ENCODE measurements at regions not wholly inside any gene's neighbourhood (a gene's known extent, or its start where the extent isn't known, plus 50 kb on each side); places are given as distances from the start of the nearest gene placed in this dataset.
"Not testable (repeated sequence)": the region's sequence is repeated elsewhere in the genome, so short reads cannot be mapped to it uniquely, and the experiment has no call there.

DNA sequence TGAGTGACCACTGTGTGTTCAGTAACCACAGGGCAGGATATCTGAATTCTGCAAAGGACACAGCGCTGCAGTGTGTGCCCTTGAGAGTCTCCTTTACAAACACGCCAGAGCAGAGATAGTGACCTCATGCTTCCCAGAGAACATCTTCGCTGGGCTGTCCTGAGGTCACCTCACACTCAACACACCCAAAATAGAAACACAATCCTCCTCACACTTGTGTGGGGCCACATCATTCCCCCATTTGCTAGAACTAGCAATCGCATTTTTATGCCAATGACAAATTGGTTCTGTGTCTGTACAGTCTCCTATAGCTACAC lies 140.1 kb upstream of the NRIP1 start:
- DNase-seq: no peak

DNA sequence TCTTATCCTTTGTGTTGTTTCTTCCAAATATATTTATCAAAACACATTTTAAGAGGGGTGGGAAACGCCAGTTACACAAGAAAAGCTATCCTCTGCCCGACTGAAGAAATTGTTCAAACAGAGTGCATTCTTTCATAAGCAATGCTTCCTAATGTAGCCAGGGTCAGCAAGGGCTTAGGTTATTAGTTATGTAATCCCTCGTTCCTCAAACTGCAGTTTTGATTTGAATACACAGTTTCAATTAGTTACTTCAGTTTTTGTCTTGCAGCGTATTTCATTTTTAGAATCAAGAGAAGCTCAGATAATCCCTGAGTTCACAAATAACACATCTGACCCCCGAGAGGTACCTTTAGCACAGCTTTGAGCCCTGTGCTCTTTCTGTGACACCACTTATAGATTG lies 141.7 kb upstream of the NRIP1 start:
- no peak for DNase-seq

GRCh38 chr21:15207231-15207630 lies 142.4 kb upstream of the NRIP1 start:
- no peak for DNase-seq

DNA sequence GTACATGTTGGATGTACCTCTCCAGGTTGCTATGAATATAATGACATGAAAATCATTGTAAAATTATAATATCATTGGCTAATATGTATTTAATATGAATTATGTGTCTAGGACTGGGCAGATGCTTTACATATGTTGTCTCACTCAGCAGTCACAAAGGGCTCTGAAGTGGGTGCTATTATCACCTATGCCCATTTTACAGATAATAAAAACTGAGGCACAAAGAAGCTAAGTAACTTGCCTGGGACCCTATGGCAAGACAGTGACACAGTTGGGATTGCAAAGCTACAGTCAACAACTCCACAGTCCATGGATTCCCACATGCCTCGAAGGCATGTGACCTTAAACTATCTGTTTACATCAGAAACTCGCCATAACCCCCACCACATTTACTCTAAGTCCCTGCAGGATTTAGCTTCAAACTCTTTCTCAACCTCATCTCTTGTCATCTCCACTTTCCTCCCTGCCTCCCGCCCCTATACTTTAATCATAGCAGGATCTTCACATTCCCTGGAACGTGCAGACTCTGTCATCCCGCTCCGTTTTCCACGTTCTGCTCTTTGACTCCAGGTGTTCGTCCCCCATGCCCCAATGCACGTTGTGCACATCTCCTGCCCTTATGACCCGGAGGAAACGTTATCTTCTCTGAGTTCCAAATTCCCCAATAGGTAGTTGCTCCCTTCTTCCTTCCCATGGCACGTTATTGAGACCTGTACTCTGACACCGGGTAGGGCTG lies 143.0 kb upstream of the NRIP1 start:
- DNase-seq: no peak

- no peak for DNase-seq
Measured at GRCh38 chr21:15208786-15209185, 144.0 kb upstream of the NRIP1 start.

DNA sequence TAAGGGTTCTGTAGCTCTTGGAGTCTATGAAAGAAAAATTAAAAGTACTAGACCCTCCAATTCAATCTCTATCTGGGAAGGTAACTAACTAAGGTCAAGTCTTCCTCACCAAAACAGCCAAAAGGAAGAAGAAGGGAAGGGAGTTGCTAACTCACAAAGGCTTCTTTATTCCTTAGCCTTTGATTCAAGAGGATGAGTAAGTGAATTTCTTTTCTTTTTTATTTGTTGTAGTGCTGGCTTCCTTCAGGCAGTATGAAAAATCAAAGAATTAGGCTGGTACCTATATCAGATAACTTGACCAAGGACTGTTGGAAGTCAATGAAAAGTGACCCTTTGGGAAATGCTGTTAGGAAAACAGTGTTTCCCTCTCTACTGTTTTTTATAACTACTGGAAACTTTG lies 144.4 kb upstream of the NRIP1 start:
- no peak for DNase-seq

GRCh38 chr21:15210235-15210678 lies 145.5 kb upstream of the NRIP1 start:
- DNase-seq: no peak

DNA sequence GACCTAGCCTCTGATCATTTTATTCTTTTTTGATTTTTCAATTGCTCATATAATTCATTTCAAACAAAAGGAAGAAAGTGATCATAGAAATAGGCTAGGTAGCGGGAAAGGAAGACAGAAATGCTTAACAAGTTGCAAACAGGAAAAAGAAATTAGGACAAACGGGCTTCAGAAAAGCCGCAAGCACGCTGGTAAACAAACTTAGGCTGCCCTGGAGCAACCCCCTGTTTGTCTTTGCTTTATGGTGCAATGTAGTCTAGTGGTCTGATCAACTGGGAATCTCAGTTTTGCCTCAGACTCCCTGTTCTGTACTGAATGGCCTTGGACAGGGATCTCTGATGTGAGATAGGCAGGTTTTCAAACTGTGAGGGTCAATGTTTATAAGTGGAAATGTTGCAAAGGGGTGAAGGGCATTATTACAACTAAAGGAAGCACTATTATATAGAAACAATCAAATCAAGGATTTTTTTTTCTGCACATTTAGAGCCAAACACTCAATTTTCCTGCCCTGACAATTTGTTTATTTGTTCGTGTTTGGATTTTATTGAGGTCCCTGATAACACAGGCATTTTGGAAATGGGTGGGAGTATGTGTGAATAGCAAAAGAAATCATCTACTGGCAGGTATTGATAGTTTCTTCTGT lies 146.8 kb upstream of the NRIP1 start:
- no peak for DNase-seq

GRCh38 chr21:15212206-15212605 lies 147.4 kb upstream of the NRIP1 start:
- DNase-seq: no peak

DNA sequence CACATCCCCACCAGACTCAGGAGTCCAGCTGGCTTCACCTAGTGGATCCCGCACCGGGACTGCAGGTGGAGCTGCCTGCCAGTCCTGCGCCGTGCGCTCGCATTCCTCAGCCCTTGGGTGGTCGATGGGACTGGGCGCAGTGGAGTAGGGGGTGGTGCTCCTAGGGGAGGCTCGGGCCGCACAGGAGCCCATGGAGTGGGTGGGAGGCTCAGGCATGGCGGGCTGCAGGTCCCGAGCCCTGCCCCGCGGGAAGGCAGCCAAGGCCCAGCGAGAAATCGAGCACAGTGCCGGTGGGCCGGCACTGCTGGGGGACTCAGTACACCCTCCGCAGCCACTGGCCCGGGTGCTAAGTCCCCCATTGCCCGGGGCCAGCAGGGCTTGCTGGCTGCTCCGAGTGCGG lies 153.7 kb upstream of the NRIP1 start:
- not testable (repeated sequence) for DNase-seq

GRCh38 chr21:15219039-15219438 lies 154.2 kb upstream of the NRIP1 start:
- DNase-seq: no peak

GRCh38 chr21:15219894-15220293 lies 155.1 kb upstream of the NRIP1 start:
- no peak for DNase-seq

- DNase-seq: no peak
Measured at GRCh38 chr21:15221799-15222386, 157.1 kb upstream of the NRIP1 start.

DNA sequence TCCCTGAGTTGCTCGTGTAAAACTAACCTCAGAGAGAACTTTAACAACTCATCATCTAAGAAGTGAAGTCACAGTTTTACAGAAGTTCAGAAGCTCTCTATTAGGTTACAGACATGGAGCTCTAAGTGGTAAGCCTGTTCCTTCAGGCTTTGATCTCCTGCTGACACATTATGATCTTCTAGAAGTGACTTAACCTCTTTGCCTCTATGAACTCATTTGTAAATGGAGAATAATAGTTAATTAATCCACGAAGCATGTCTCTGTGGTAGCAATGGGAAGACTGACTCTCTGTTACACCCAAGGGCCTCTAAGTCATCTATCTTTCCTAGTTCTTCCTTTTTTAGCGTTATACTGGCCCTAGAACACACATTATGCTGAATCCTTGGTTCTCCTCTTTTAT lies 157.9 kb upstream of the NRIP1 start:
- no peak for DNase-seq

GRCh38 chr21:15224346-15225086 lies 159.7 kb upstream of the NRIP1 start:
- no peak for DNase-seq

DNA sequence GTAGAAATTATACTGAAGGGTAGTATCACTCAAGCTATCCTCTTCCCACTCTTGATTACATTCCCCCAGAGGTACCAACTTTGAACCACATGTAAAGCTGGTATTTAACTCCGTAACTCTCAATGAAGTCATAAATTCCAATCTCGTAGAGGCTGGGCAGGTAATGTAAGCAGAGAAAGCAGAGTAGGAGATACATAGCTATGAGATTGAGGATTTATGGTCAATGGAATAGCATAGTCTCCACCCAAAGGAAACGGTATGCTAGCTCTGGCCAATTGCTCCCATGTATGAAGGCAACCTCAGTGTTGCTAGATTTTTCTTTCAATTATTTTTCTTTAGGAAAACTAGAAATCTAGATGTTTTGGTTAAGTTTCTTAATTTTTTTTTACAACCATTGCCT lies 163.1 kb upstream of the NRIP1 start:
- DNase-seq: no peak

DNA sequence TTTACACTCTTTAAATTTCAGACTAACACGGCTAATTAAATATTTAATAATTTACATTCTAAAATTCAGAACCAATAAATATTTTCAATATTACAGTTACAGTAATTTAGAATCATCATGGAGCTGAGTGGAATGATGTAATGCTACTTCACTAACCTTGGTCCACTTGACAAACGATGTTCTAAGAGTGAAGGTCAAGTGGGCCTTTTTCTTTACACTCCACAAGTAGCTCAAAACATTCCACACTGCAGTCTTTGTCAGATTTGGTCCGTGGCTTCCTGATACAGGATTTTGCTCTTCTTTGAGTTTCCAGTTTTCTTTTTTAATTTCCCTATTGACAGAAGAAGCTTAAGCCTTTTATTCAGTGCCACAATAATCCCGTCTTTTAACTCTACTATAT lies 164.6 kb upstream of the NRIP1 start:
- DNase-seq: no peak

- DNase-seq: no peak
Measured at GRCh38 chr21:15233611-15234010, 168.8 kb upstream of the NRIP1 start.

DNA sequence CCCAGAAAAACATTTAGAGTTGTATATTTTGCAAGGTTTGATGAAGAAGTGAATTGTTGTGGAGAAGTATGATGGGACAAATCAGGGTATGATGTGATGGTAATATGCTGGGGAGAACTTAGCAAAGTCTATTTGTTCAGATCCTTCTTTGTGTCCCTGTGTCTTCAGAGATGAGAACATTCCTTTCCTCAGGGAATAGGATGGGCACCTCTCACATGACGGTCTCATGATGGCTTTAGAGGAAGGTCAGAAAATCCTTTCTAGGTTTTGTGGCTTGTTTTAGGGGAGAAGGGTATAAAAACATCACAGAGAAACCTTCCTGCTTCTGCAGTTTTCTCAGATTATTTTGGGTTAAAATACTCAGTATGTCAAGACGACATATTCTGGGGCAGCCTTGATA lies 171.3 kb upstream of the NRIP1 start:
- no peak for DNase-seq

DNA sequence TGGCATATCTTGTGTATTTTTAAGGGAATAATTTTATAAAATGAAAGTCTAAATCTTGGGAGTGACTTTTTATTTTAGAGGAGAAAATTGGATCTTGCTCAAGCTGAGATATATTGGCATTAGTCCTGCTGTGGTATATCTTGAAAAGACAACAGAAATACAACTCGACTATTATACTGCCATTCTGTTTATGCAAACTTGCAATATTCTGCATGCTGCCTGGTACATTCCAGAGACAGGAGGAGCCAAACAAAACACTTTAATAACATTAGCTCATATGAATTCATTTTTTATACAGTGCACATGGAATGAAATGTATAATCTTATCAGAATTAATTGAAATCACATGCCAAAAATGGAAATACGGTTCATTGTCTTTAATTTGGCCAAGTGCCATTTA lies 176.0 kb upstream of the NRIP1 start:
- no peak for DNase-seq

GRCh38 chr21:15241997-15242736 lies 177.4 kb upstream of the NRIP1 start:
- no peak for DNase-seq

- no peak for DNase-seq
Measured at GRCh38 chr21:15242906-15243305, 178.1 kb upstream of the NRIP1 start.

DNA sequence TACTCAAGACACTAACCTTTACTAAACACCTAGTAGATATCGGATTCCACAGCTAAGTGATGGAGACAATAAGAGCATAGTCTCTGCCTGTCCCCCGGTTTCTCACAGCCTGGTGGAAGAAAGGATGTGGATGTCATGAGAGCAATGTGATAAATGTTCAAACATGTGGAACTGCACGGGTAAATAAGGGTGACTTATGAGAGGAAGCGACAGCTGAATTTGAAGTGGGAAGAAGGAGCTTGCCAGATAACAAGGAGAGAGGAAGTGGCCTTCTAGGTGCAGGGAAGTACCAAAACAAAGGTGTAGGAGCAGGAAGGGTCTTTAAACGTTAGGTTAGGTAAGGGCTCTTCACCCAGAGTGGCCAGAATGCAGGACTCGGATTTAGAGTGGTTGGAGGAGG lies 178.6 kb upstream of the NRIP1 start:
- DNase-seq: no peak
